HG03378 (cell line): ENCODE measurements at regions not wholly inside any gene's neighbourhood (a gene's known extent, or its start where the extent isn't known, plus 50 kb on each side); places are given as distances from the start of the nearest gene placed in this dataset.
"Not testable (repeated sequence)": the region's sequence is repeated elsewhere in the genome, so short reads cannot be mapped to it uniquely, and the experiment has no call there.

Experiments used
- ATAC-seq: cut with Tn5 transposase; IDR thresholded peaks from one replicate; pipeline ENCODE4 v1.9.1; 2021; ENCODE audit warnings: mild to moderate bottlenecking, moderate library complexity; ENCODE audit not compliant: unreplicated experiment

- ATAC-seq = no peak
These were observed 1085.0 kb upstream of the ALCAM start for GRCh38 chr3:104281713-104282112.

GRCh38 chr3:104286645-104287044 lies 1080.1 kb upstream of the ALCAM start:
- no peak for ATAC-seq

- ATAC-seq = peak; percentile 84
These were observed 1075.3 kb upstream of the ALCAM start for GRCh38 chr3:104291437-104291851.

GRCh38 chr3:104291878-104292277 lies 1074.8 kb upstream of the ALCAM start:
- peak; percentile 30 for ATAC-seq

- ATAC-seq = no peak
These were observed 1069.1 kb upstream of the ALCAM start for GRCh38 chr3:104297617-104298016.

- ATAC-seq = no peak
These were observed 1068.0 kb upstream of the ALCAM start for GRCh38 chr3:104298662-104299061.

GRCh38 chr3:104316118-104316517 lies 1050.6 kb upstream of the ALCAM start:
- ATAC-seq = no peak

- ATAC-seq = no peak
These were observed 1043.5 kb upstream of the ALCAM start for GRCh38 chr3:104323226-104323625.

GRCh38 chr3:104347291-104347690 lies 1019.4 kb upstream of the ALCAM start:
- no peak for ATAC-seq

GRCh38 chr3:104349836-104350235 lies 1016.9 kb upstream of the ALCAM start:
- no peak for ATAC-seq

- ATAC-seq = no peak
These were observed 1012.8 kb upstream of the ALCAM start for GRCh38 chr3:104353951-104354350.

- ATAC-seq = no peak
These were observed 1007.2 kb upstream of the ALCAM start for GRCh38 chr3:104359546-104359945.

GRCh38 chr3:104360038-104360437 lies 1006.7 kb upstream of the ALCAM start:
- no peak for ATAC-seq

GRCh38 chr3:104361748-104362147 lies 1005.0 kb upstream of the ALCAM start:
- not testable (repeated sequence) for ATAC-seq

- ATAC-seq = no peak
These were observed 1004.4 kb upstream of the ALCAM start for GRCh38 chr3:104362319-104362718.

- ATAC-seq = no peak
These were observed 999.7 kb upstream of the ALCAM start for GRCh38 chr3:104367000-104367399.

GRCh38 chr3:104368760-104369159 lies 997.9 kb upstream of the ALCAM start:
- no peak for ATAC-seq

- no peak for ATAC-seq
These were observed 981.3 kb upstream of the ALCAM start for GRCh38 chr3:104385421-104385820.

GRCh38 chr3:104388619-104389018 lies 978.1 kb upstream of the ALCAM start:
- ATAC-seq = no peak

GRCh38 chr3:104392327-104392726 lies 974.4 kb upstream of the ALCAM start:
- ATAC-seq = no peak

- no peak for ATAC-seq
These were observed 969.6 kb upstream of the ALCAM start for GRCh38 chr3:104396974-104397669.

- no peak for ATAC-seq
These were observed 969.0 kb upstream of the ALCAM start for GRCh38 chr3:104397713-104398112.

- ATAC-seq = no peak
These were observed 963.8 kb upstream of the ALCAM start for GRCh38 chr3:104402902-104403301.
